IMR-90 (cell line): ENCODE measurements at regions not wholly inside any gene's neighbourhood (a gene's known extent, or its start where the extent isn't known, plus 50 kb on each side); places are given as distances from the start of the nearest gene placed in this dataset.
"Not testable (repeated sequence)": the region's sequence is repeated elsewhere in the genome, so short reads cannot be mapped to it uniquely, and the experiment has no call there.

Experiments
- ATAC-seq: fragments of 200-7000 bp; cut with Tn5 transposase; 2 replicates; pipeline ENCODE4 v1.9.1; 2020; ENCODE audit warnings: low read depth, mild to moderate bottlenecking, moderate library complexity
- BruUV-seq: library from RNA; stranded (reverse); fragments of 400-500 nt; replicated peaks from 2 replicates; lab custom pipeline; 2021; lab: Mats Ljungman, UMichigan
- CTCF ChIA-PET: fragments of 300-600 bp; formaldehyde crosslinking; extraction: SDS; loops from one replicate; lab custom pipeline; 2021; ENCODE audit warnings: antibody characterized with exemption; lab: Yijun Ruan, JAX
- POLR2A ChIA-PET: fragments of 300-600 bp; sonication (Branson Sonifier 250); formaldehyde crosslinking; loops from one replicate; lab custom pipeline; 2022; ENCODE audit warnings: antibody characterized with exemption; ENCODE audit not compliant: unreplicated experiment; lab: Charles Lee
- DNase-seq: peaks from one replicate; pipeline ENCODE4 v3.0.0; 2013
- H2AFZ ChIP-seq: replicated peaks from 2 replicates; pipeline ENCODE3; 2013; ENCODE audit warnings: low read length, mild to moderate bottlenecking; ENCODE audit not compliant: poor library complexity
- H2AK5ac ChIP-seq: 2 replicates; pipeline ENCODE4 v1.6.1; 2013; ENCODE audit warnings: low read depth, low read length, inconsistent platforms
- H2AK9ac ChIP-seq: replicated peaks from 2 replicates; pipeline ENCODE3; 2013; ENCODE audit warnings: mild to moderate bottlenecking, low read depth, low read length, moderate library complexity; ENCODE audit not compliant: poor library complexity
- H2BK120ac ChIP-seq: 2 replicates; pipeline ENCODE4 v1.6.1; 2013; ENCODE audit warnings: low read depth, low read length, inconsistent platforms
- H2BK15ac ChIP-seq: 3 replicates; pipeline ENCODE4 v1.6.1; 2013; ENCODE audit warnings: low read depth, low read length, inconsistent platforms
- H2BK20ac ChIP-seq: 2 replicates; pipeline ENCODE4 v1.6.1; 2013; ENCODE audit warnings: low read depth, mild to moderate bottlenecking, inconsistent platforms, low read length, moderate library complexity
- H2BK5ac ChIP-seq: 2 replicates; pipeline ENCODE4 v1.6.1; 2013; ENCODE audit warnings: mild to moderate bottlenecking, low read depth, low read length, inconsistent platforms; ENCODE audit not compliant: poor library complexity, severe bottlenecking
- H3K14ac ChIP-seq: replicated peaks from 2 replicates; pipeline ENCODE4 v1.6.1; 2013; ENCODE audit warnings: low read depth, low read length, inconsistent platforms
- H3K18ac ChIP-seq: 2 replicates; pipeline ENCODE4 v1.6.1; 2013; ENCODE audit warnings: low read depth, low read length, control low read depth
- H3K23ac ChIP-seq: 2 replicates; pipeline ENCODE4 v1.6.1; 2013; ENCODE audit warnings: low read depth, low read length, inconsistent platforms
- H3K27ac ChIP-seq: 2 replicates; pipeline ENCODE4 v1.5.1; 2013; ENCODE audit warnings: mild to moderate bottlenecking, control low read depth, low read length; ENCODE audit not compliant: insufficient read depth
- H3K27me3 ChIP-seq: 2 replicates; pipeline ENCODE4 v1.6.1; 2013; ENCODE audit warnings: low read length; ENCODE audit not compliant: control insufficient read depth, insufficient read depth
- H3K36me3 ChIP-seq: 2 replicates; pipeline ENCODE4 v1.6.1; 2013; ENCODE audit warnings: low read length, mixed read lengths; ENCODE audit not compliant: control insufficient read depth, insufficient read depth
- H3K4ac ChIP-seq: 2 replicates; pipeline ENCODE4 v1.6.1; 2013; ENCODE audit warnings: low read depth, low read length, inconsistent platforms
- H3K4me1 ChIP-seq: 2 replicates; pipeline ENCODE4 v1.6.1; 2013; ENCODE audit warnings: low read length, mixed read lengths; ENCODE audit not compliant: control insufficient read depth, insufficient read depth
- H3K4me2 ChIP-seq: 2 replicates; pipeline ENCODE4 v1.6.1; 2013; ENCODE audit warnings: low read depth, mild to moderate bottlenecking, control low read depth, low read length, moderate library complexity
- H3K4me3 ChIP-seq: 2 replicates; pipeline ENCODE4 v1.5.1; 2013; ENCODE audit warnings: low read depth, mild to moderate bottlenecking, control low read depth, low read length, moderate library complexity; ENCODE audit not compliant: insufficient read depth
- H3K56ac ChIP-seq: 2 replicates; pipeline ENCODE4 v1.6.1; 2013; ENCODE audit warnings: low read length, inconsistent platforms; ENCODE audit not compliant: insufficient read depth; ENCODE audit errors: extremely low read depth
- H3K79me1 ChIP-seq, 2 experiments: 2 replicates each; pipeline ENCODE4 v1.6.1; 2013; ENCODE audit warnings: low read length in 2 of 2, inconsistent platforms in 1 of 2, low read depth in 1 of 2
- H3K9ac ChIP-seq: 2 replicates; pipeline ENCODE4 v1.6.1; 2013; ENCODE audit warnings: low read depth, low read length, control low read depth
- H3K9me1 ChIP-seq: 2 replicates; pipeline ENCODE4 v1.6.1; 2013; ENCODE audit warnings: low read length, inconsistent platforms; ENCODE audit not compliant: insufficient read depth
- H3K9me3 ChIP-seq: 2 replicates; pipeline ENCODE4 v1.6.1; 2013; ENCODE audit warnings: low read length; ENCODE audit not compliant: control insufficient read depth, insufficient read depth
- H4K20me1 ChIP-seq: 2 replicates; pipeline ENCODE4 v1.6.1; 2013; ENCODE audit warnings: low read length, inconsistent platforms; ENCODE audit not compliant: insufficient read depth
- H4K5ac ChIP-seq: 2 replicates; pipeline ENCODE4 v1.6.1; 2013; ENCODE audit warnings: mild to moderate bottlenecking, low read depth, low read length, control low read depth
- H4K8ac ChIP-seq, 2 experiments: 2 replicates each; pipeline ENCODE4 v1.6.1; 2013; ENCODE audit warnings: low read depth in 2 of 2, low read length in 2 of 2, control low read depth in 1 of 2, inconsistent platforms in 1 of 2
- H4K91ac ChIP-seq: 2 replicates; pipeline ENCODE4 v1.6.1; 2013; ENCODE audit warnings: low read depth, low read length, inconsistent platforms; ENCODE audit not compliant: insufficient read depth
- WGBS, 2 experiments: methylation state at CpG; one replicate each; pipeline versions ENCODE4 v1.1.5 to v1.1.7; 2013; ENCODE audit warnings: missing lambda C conversion rate in 2 of 2; ENCODE audit not compliant: insufficient read length in 1 of 2; ENCODE audit errors: extremely low coverage in 2 of 2; 5-methylcytosine and 5-hydroxymethylcytosine counted together
- dilution Hi-C: fragments of 300-500 bp; cut with HindIII; formaldehyde crosslinking; loops from one replicate; pipeline ENCODE4 v1.14.3; 2018; ENCODE audit warnings: low sequenced_read_pairs; ENCODE audit not compliant: unreplicated experiment
- in situ Hi-C: fragments of 300-500 bp; cut with MboI; formaldehyde crosslinking; loops from 3 replicates; pipeline ENCODE4 v1.14.3; 2019; ENCODE audit warnings: low sequenced_read_pairs, inconsistent platforms, mixed read lengths
- intact Hi-C: fragments of 100-400 bp; cut with micrococcal nuclease; formaldehyde crosslinking; loops from 2 replicates; pipeline ENCODE4 v1.10.0; 2022

- DNase-seq, H3K9me3 ChIP-seq, H3K14ac ChIP-seq, H4K5ac ChIP-seq, in situ Hi-C loops, H3K23ac ChIP-seq, H4K91ac ChIP-seq, CTCF ChIA-PET, H4K20me1 ChIP-seq, POLR2A ChIA-PET, H2AFZ ChIP-seq, BruUV-seq, H3K9me1 ChIP-seq, H3K4ac ChIP-seq, H3K79me1 ChIP-seq, H3K4me3 ChIP-seq, H3K18ac ChIP-seq, H3K4me1 ChIP-seq, H2BK15ac ChIP-seq, H2BK20ac ChIP-seq, H3K36me3 ChIP-seq, H2BK5ac ChIP-seq, H3K27me3 ChIP-seq, H2AK5ac ChIP-seq, intact Hi-C loops, H3K9ac ChIP-seq, H3K4me2 ChIP-seq, H3K27ac ChIP-seq, H3K56ac ChIP-seq, H2AK9ac ChIP-seq, H2BK120ac ChIP-seq, dilution Hi-C loops, ATAC-seq, H4K8ac ChIP-seq: not testable (repeated sequence)
- WGBS, 2 experiments: 81% methylated on average over 16 of the region's 28 CpGs; no CpG with 5 or more reads in 1 of the 2 experiments
These were observed 249.6 kb upstream of the VCX start for GRCh38 chrX:7593370-7593769.
